Calu3 (cell line): ENCODE measurements at regions not wholly inside any gene's neighbourhood (a gene's known extent, or its start where the extent isn't known, plus 50 kb on each side); places are given as distances from the start of the nearest gene placed in this dataset.

Experiments used
- BruUV-seq: library from RNA; stranded (reverse); fragments of 400-500 nt; replicated peaks from 2 replicates; lab custom pipeline; 2021; lab: Mats Ljungman, UMichigan
- CTCF ChIA-PET: fragments of 300-600 bp; sonication (Branson Sonifier 250); formaldehyde crosslinking; loops from one replicate; lab custom pipeline; 2022; ENCODE audit warnings: antibody characterized with exemption; lab: Charles Lee
- DNase-seq: peaks from one replicate; pipeline ENCODE4 v3.0.0; 2022
- H3K27ac Mint-ChIP-seq: one replicate; pipeline ENCODE4 v1.8.0; 2022; ENCODE audit warnings: mixed read lengths; ENCODE audit not compliant: unreplicated experiment
- H3K27me3 Mint-ChIP-seq: one replicate; pipeline ENCODE4 v1.8.0; 2022; ENCODE audit warnings: mixed read lengths; ENCODE audit not compliant: unreplicated experiment
- H3K36me3 Mint-ChIP-seq: one replicate; pipeline ENCODE4 v1.8.0; 2022; ENCODE audit warnings: mild to moderate bottlenecking, moderate library complexity, mixed read lengths; ENCODE audit not compliant: insufficient read depth, unreplicated experiment
- H3K4me1 Mint-ChIP-seq: one replicate; pipeline ENCODE4 v1.8.0; 2022; ENCODE audit warnings: mild to moderate bottlenecking, low read depth, mixed read lengths; ENCODE audit not compliant: unreplicated experiment
- H3K4me3 Mint-ChIP-seq: one replicate; pipeline ENCODE4 v1.8.0; 2022; ENCODE audit warnings: mild to moderate bottlenecking, low read depth, moderate library complexity, mixed read lengths; ENCODE audit not compliant: unreplicated experiment
- H3K9me3 Mint-ChIP-seq: one replicate; pipeline ENCODE4 v1.8.0; 2022; ENCODE audit warnings: low read depth, mixed read lengths; ENCODE audit not compliant: unreplicated experiment
- CTCF ChIP-seq: fragments of 200-600 bp; IDR thresholded peaks from one replicate; pipeline ENCODE4 v1.8.0; 2022; ENCODE audit warnings: antibody characterized with exemption; ENCODE audit not compliant: unreplicated experiment
- intact Hi-C: fragments of 100-400 bp; cut with micrococcal nuclease; formaldehyde crosslinking; loops from one replicate; pipeline ENCODE4 v1.10.0; 2022; ENCODE audit not compliant: unreplicated experiment

GRCh38 chr18:77895250-77895649 is 645.6 kb downstream of the GALR1 start:
- H3K27ac Mint-ChIP-seq: no peak overlapping the region
- H3K36me3 Mint-ChIP-seq: no peaks in the 10 kb centered on the region
- H3K27me3 Mint-ChIP-seq: peaks cover 12% of the 10 kb centered on the region
- TF ChIP-seq CTCF: no peak
- H3K9me3 Mint-ChIP-seq: peaks cover 2% of the 10 kb centered on the region
- H3K4me3 Mint-ChIP-seq: no peak overlapping the region
- no peak for DNase-seq
- CTCF ChIA-PET: interaction anchor here (1.3 kb wide), 1 partner anchor 288 kb away, joined by 6 read pairs; no protein-coding TSS in a partner anchor
- intact Hi-C loops: no loop called here
- H3K4me1 Mint-ChIP-seq: no peaks in the 10 kb centered on the region
- BruUV-seq: no TSS peak

GRCh38 chr18:77896586-77897252 is 647.1 kb downstream of the GALR1 start:
- Mint-ChIP-seq H3K4me1 (no peaks in the 10 kb centered on the region), H3K36me3 (no peaks in the 10 kb centered on the region), H3K27ac (no peak overlapping the region), H3K27me3 (peaks cover 12% of the 10 kb centered on the region), H3K4me3 (no peak overlapping the region), H3K9me3 (peaks cover 2% of the 10 kb centered on the region)
- intact Hi-C loops: no loop called here
- DNase-seq: no peak
- TF ChIP-seq CTCF: no peak
- CTCF ChIA-PET: no interaction called here
- no TSS peak for BruUV-seq

- BruUV-seq: no TSS peak
- H3K27ac Mint-ChIP-seq: no peak overlapping the region
- no peak for DNase-seq
- H3K27me3 Mint-ChIP-seq: peaks cover 12% of the 10 kb centered on the region
- TF ChIP-seq CTCF: no peak
- H3K4me3 Mint-ChIP-seq: no peak overlapping the region
- H3K4me1 Mint-ChIP-seq: no peaks in the 10 kb centered on the region
- peaks cover 2% of the 10 kb centered on the region for H3K9me3 Mint-ChIP-seq
- intact Hi-C loops: no loop called here
- no peaks in the 10 kb centered on the region for H3K36me3 Mint-ChIP-seq
- CTCF ChIA-PET: no interaction called here
These were observed 648.0 kb downstream of the GALR1 start for GRCh38 chr18:77897606-77898005.

- no peak overlapping the region for H3K27ac Mint-ChIP-seq
- BruUV-seq: no TSS peak
- H3K27me3 Mint-ChIP-seq: peaks cover 12% of the 10 kb centered on the region
- TF ChIP-seq CTCF: peak; percentile 94
- CTCF ChIA-PET: no interaction called here
- peak overlapping the region; percentile 61 for H3K4me3 Mint-ChIP-seq
- no peaks in the 10 kb centered on the region for H3K4me1 Mint-ChIP-seq
- H3K36me3 Mint-ChIP-seq: no peaks in the 10 kb centered on the region
- peaks cover 4% of the 10 kb centered on the region for H3K9me3 Mint-ChIP-seq
- intact Hi-C loops: no loop called here
- DNase-seq: peak; percentile 81
These were observed 650.5 kb downstream of the GALR1 start for GRCh38 chr18:77899972-77900754.
